T-helper 9 cell (primary cell): ENCODE measurements at regions not wholly inside any gene's neighbourhood (a gene's known extent, or its start where the extent isn't known, plus 50 kb on each side); places are given as distances from the start of the nearest gene placed in this dataset.
"Not testable (repeated sequence)": the region's sequence is repeated elsewhere in the genome, so short reads cannot be mapped to it uniquely, and the experiment has no call there.

Experiments
- DNase-seq: peaks from one replicate; pipeline ENCODE4 v3.0.0-alpha.2; 2020

DNA sequence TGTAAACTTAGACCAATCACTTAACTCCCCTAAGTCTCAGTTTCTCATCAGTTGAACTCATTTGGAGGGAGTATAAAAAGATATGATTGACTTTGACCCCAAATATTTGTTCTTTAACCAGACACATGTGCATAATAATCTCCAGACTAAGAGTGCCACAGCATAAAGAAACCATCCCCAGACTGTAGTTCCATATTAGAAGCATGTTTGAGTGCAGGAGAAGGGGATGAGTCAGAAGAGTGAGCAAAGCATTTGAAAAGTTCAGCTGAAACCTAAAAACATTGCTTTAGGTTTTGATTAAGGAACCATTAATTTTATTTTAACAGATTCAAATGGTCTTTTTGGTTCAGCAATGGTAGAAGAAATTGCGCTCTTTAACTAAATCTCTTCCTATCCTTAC, 654.8 kb downstream of the UTRN start:
- no peak for DNase-seq

- DNase-seq = no peak
Measured at GRCh38 chr6:144944106-144944505, 659.0 kb downstream of the UTRN start.

DNA sequence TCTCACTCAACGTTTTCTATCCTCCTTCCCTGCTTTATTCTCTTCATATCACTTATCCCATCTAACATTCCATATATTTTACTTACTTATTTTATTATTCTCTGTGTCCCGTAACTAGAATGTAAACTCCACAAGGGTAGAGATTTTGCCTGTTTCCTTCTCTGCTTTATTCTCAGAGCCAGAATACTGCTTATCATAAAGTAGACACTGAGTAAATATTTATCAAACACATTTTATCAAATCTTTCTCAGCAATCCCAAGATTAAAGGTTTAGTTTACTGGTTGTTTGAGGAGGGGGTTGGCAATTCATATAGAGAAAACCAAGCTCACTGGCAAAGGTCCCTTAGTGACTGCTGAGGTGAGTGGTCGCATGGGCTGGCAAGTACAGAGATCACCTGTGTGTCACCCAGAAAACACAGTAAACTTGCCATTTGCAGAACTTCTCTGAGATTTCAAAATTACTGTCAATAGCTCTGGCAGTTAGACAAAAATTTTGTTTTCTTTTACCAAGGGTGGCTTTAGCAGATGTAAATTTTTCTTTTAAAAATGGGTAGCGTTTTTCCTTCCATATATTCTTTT, 662.4 kb downstream of the UTRN start:
- no peak for DNase-seq

DNA sequence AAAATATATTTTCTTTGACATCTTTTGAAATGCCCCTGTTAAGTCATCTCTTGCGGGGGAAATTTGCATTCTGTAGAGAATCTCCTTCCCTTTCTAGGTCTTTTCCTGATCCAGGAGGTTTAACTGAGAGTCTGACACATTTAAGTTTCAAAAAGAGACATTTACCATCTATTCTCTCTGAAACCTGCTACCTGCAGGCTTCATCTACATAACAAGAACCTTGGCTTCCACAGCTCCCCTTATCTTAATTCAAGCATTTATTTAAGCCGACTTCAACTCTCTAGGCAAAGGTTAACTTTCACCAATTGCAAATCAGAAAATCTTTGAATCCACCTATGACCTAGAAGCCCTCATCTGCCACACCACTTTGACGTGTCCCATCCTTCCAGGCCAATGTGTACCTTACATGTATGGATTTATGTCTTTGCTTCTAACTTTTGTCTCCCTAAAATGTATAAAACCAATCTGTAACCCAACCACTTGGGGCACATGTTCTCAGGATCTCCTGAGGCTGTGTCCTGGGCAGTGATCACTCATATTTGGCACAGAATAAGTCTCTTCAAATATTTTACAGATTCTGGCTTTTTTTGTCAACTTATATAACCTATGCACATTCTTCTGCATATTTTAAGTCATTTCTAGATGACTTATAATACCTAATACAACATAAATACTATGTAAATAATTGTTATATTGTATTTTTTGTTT, 666.7 kb downstream of the UTRN start:
- DNase-seq = no peak

DNA sequence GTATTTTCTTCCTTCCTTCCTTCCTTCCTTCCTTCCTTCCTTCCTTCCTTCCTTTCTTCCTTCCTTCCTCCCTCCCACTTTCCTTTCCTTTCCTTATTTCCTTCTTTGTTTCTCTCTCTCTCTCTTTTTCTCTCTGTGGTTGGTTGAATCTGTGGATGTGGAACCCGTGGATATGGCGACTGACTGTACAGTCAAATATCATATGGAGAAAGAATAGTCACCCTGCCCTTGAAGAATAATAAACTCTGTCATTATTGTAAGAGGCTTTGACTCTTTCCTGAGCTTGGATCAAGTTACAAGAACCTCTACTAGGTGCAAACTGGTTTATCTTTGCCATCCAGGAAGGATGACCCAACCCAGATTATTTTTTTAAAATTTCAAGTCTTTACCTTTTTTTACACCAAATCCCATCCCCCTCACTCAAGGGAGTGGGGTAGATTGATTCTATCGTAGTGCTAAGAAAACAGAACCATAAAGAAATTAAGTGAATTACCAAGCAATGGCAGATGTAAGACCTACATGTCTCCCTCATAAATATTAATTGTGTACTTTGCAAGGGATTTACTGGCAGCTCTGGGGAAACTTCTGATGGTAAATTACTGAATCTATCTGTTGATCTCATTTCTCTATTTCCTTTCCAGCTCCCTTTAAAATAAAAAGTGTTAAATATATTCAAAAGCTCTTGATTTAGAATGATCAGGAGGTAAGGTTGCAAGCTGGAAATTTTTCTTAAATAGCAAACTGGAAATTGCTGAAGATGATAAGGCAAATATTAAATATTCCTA, 667.5 kb downstream of the UTRN start:
- no peak for DNase-seq

DNA sequence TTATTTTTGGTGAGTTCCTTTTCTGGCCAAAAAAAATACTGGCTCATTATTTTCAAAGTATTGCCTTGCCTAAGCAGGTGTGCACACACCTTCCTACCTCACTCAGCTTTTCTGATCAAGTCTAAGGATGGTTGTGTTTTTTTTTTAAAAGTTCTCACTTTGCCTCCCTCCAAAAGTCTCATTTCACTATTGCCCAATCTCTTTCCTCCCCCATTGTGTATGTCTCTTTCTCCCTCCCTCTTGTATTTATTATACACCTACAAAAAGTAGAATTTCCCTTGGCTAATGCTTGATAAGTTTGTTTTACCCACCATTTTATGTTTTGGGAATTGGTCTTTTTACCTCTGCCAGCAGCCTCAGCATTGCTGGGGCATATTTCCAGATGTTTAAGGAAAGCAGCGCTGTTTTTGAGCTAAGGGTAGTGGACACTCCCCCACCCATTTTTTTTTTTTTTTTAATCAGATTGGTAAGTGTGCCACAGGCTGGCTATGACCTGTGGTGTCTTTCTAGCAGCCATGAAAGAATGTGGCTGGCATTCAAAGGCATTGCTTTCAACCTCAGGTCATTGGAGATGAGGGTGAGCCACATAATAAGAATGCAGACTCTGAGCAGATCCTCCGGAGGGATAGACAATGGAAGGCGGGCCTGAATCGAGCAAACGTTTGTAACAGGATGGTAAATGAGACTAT, 668.6 kb downstream of the UTRN start:
- no peak for DNase-seq

- DNase-seq = no peak
Measured at GRCh38 chr6:144954241-144954556, 669.1 kb downstream of the UTRN start.

GRCh38 chr6:144955392-144955791, 670.3 kb downstream of the UTRN start:
- DNase-seq = no peak

- no peak for DNase-seq
Measured at GRCh38 chr6:144955859-144956258, 670.7 kb downstream of the UTRN start.

- not testable (repeated sequence) for DNase-seq
Measured at GRCh38 chr6:144956697-144957096, 671.6 kb downstream of the UTRN start.

GRCh38 chr6:144957236-144957937, 672.3 kb downstream of the UTRN start:
- no peak for DNase-seq

GRCh38 chr6:144969154-144969553, 684.0 kb downstream of the UTRN start:
- DNase-seq = no peak

GRCh38 chr6:144969602-144970272, 684.6 kb downstream of the UTRN start:
- no peak for DNase-seq

DNA sequence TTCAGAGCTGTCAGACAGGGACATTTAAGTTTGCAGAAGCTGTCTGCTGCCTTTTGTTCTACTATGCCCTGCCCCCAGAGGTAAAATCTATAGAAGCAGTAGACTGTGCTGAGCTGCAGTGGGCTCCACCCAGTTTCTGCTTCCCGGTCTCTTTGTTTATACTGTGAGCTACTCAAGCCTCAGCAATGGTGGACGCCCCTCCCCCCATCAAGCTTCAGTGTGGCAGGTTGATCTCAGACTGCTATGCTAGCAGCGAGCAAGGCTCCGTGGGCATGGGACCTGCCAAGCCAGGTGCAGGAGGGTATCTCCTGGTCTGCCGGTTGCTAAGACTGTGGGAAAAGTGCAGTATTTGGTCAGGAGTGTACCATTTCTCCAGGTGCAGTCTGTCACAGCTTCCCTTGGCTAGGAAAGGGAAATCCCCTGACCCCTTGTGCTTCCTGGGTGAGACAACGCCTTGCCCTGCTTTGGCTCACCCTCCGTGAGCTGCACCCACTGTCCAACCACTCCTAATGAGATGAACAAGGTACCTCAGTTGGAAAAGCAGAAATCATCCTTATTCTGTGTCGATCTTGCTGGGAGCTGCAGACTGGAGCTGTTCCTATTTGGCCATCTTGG, 692.2 kb downstream of the UTRN start:
- DNase-seq = not testable (repeated sequence)

DNA sequence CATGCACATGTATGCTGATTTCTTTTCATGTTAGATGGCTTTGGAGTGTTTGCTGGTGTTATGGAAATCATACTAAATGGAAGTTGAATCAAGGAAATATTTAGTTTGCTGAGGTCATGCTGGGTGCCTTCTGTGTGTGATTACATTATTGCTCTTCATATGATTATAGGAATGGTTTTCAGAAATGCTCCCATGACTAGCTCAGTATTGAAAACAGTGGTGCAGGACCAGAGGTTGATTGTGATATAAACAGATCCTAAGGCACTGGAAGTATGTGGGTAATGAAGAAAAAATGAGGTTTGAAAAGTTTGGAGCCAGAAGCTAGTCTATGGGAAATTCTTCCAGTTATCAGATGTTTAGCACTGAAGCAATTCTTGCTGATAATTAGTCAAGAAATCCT, 693.1 kb downstream of the UTRN start:
- no peak for DNase-seq

DNA sequence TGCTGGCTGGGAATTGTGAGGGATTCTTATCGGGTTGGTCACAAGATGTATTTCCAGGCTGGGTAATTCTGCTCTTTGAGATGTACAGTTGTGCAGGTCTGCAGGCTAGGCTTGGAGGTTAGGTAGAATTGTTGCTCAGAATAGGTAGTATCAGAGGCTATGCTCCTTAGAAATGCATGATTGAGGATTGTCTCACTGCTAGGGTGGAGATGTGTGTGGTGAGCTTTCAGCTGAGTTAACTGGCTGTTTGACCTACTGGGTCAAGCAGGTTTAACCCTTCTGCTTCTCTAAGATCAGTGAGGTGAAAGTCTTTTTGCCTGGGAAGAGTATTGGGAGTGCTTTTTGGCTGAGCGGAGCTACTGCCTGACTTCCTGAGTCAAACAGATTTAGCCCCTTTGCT, 701.1 kb downstream of the UTRN start:
- no peak for DNase-seq

DNA sequence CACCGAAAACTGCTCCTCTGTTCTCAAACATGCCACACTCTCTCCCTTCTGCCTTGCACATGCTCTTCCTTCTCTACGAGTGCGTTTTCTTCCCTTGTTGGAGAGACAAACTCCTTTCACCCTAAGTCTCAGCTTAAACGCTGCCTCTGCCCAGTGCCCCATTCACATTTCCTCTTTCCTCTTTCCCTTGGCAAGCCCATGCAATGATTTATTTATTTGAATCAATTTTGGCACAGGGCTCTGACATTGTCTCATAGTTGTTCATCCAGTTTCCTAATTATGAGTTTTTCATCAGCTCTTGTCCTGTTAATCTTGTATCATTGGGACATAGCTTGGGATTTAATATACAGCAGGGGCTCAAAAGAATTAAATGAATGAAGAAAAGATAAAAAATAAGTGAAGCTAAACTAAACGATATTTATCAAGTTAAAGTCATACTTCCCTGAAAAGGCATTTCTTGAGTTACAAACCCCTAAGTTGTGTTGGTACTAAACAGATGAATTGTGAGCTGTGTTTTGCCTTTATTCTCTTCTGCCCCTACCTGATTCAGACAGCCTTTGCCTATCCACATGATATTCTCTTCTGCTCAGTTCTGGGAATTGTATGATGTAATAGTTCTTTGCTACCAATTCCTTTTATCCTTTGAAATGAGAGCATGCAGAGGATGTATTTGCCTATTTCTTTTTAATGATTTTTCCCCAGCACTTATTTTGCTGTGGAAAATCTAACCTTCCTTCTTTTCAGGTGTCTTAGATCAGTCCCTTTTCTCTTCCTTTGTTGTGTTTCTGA, 704.4 kb downstream of the UTRN start:
- no peak for DNase-seq

DNA sequence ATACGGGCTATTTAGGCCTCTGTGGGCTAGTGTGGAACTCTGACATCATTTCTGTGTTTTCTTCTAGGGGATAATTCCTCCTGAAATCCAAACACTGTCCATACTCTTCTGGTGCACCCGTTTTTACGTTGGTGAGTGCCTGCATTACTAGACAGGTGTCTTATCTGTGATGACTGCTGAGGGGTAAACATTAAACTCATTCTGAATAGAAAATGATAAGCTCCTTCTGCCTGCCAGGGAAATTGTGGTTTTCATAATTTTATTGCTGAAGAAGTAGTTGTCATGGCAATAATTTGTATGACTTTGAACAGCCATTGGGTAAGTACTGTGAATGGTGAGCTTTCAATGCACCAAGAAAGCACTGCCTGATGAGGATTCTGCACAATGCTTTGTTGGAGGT, 705.6 kb downstream of the UTRN start:
- DNase-seq = no peak

- no peak for DNase-seq
Measured at GRCh38 chr6:144993870-144994269, 708.7 kb downstream of the UTRN start.

- DNase-seq = no peak
Measured at GRCh38 chr6:144997996-144998395, 712.9 kb downstream of the UTRN start.

DNA sequence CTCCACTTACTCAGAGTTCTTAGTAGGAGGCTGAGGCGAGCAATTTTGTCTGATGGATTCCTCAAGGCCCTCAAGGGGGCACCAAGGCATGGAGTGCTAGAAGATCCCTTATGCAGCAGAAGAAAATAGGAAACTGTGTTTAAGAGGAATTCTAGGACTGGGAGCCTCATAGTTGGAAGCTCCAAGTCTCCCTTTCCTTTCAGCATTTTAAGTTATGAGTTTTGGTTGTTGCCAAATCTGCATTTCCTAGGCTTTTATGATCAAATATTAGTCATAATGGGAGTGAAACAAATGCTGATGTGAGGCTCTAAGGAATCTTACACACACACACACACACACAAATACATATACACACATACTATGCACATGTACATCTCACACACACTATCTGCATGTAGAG, 714.0 kb downstream of the UTRN start:
- DNase-seq = no peak
